ENCODE measurements at regions not wholly inside any gene's neighbourhood (a gene's known extent, or its start where the extent isn't known, plus 50 kb on each side); places are given as distances from the start of the nearest gene placed in this dataset.

GRCh38 chr3:31461426-31461825 lies 71.3 kb upstream of the STT3B start:
- H3K36me3 ChIP-seq: no peaks in the 10 kb centered on the region
- no peak overlapping the region for H3K9ac ChIP-seq
- H3K9me3 Mint-ChIP-seq: peaks cover 3% of the 10 kb centered on the region
- DNase-seq (ENCODE audit: low spot score): no peak
- no peaks in the 10 kb centered on the region for H3K4me1 Mint-ChIP-seq
- no peak overlapping the region for H3K4me2 ChIP-seq
- H3K4me3 Mint-ChIP-seq: no peak overlapping the region
- H3K27me3 Mint-ChIP-seq (ENCODE audit: insufficient read depth, low read depth): no peaks in the 10 kb centered on the region
- no peaks in the 10 kb centered on the region for H4K20me1 ChIP-seq (ENCODE audit: low read depth)
- no peak overlapping the region for H2AFZ ChIP-seq (replicated peaks)
- no peaks in the 10 kb centered on the region for H3F3A ChIP-seq (ENCODE audit: low read depth)
- TF ChIP-seq EZH2 (IDR thresholded peaks at IDR 0.05): no peak
- TF ChIP-seq CTCF (IDR thresholded peaks at IDR 0.05): no peak
- no peak for TF ChIP-seq EZH2phosphoT487 (IDR thresholded peaks at IDR 0.05)
- H3K27ac Mint-ChIP-seq: no peak overlapping the region
- no peaks in the 10 kb centered on the region for H3K79me2 ChIP-seq (ENCODE audit: low read depth)
- H3K27me3 ChIP-seq: no peaks in the 10 kb centered on the region
- H3K9me3 ChIP-seq (ENCODE audit: low read depth): no peaks in the 10 kb centered on the region
- H3K4me1 ChIP-seq: no peaks in the 10 kb centered on the region
- H3K4me3 ChIP-seq: no peak overlapping the region
- H3K36me3 Mint-ChIP-seq: no peaks in the 10 kb centered on the region
- no peak overlapping the region for H3K27ac ChIP-seq

GRCh38 chr3:31462050-31462569 lies 70.6 kb upstream of the STT3B start:
- no peak for DNase-seq (ENCODE audit: low spot score)
- H3K27ac Mint-ChIP-seq: no peak overlapping the region
- no peaks in the 10 kb centered on the region for H3K4me1 Mint-ChIP-seq
- Histone ChIP-seq H3K4me3 (no peak overlapping the region), H3K27ac (no peak overlapping the region), H2AFZ (replicated peaks) (peak overlapping the region; percentile 61), H3K27me3 (no peaks in the 10 kb centered on the region), H3K36me3 (no peaks in the 10 kb centered on the region), H4K20me1 (ENCODE audit: low read depth) (no peaks in the 10 kb centered on the region), H3K79me2 (ENCODE audit: low read depth) (no peaks in the 10 kb centered on the region), H3K9me3 (ENCODE audit: low read depth) (no peaks in the 10 kb centered on the region), H3K9ac (no peak overlapping the region), H3K4me1 (no peaks in the 10 kb centered on the region), H3F3A (ENCODE audit: low read depth) (no peaks in the 10 kb centered on the region), H3K4me2 (no peak overlapping the region)
- H3K36me3 Mint-ChIP-seq: no peaks in the 10 kb centered on the region
- no peaks in the 10 kb centered on the region for H3K9me3 Mint-ChIP-seq
- H3K4me3 Mint-ChIP-seq: no peak overlapping the region
- no peak for TF ChIP-seq CTCF (IDR thresholded peaks at IDR 0.05)
- TF ChIP-seq EZH2phosphoT487 (IDR thresholded peaks at IDR 0.05): no peak
- no peaks in the 10 kb centered on the region for H3K27me3 Mint-ChIP-seq (ENCODE audit: insufficient read depth, low read depth)

GRCh38 chr3:31465999-31466398 lies 66.7 kb upstream of the STT3B start:
- Histone ChIP-seq H3K4me3 (no peak overlapping the region), H3K4me1 (no peaks in the 10 kb centered on the region), H4K20me1 (ENCODE audit: low read depth) (no peaks in the 10 kb centered on the region), H3K9ac (no peak overlapping the region), H3K4me2 (no peak overlapping the region), H3K9me3 (ENCODE audit: low read depth) (no peaks in the 10 kb centered on the region), H3K79me2 (ENCODE audit: low read depth) (no peaks in the 10 kb centered on the region), H3K36me3 (no peaks in the 10 kb centered on the region), H2AFZ (replicated peaks) (no peak overlapping the region), H3F3A (ENCODE audit: low read depth) (no peaks in the 10 kb centered on the region), H3K27ac (no peak overlapping the region), H3K27me3 (no peaks in the 10 kb centered on the region)
- DNase-seq (ENCODE audit: low spot score): no peak
- Mint-ChIP-seq H3K4me1 (no peaks in the 10 kb centered on the region), H3K36me3 (no peaks in the 10 kb centered on the region), H3K9me3 (no peaks in the 10 kb centered on the region), H3K4me3 (no peak overlapping the region), H3K27ac (no peak overlapping the region), H3K27me3 (ENCODE audit: insufficient read depth, low read depth) (no peaks in the 10 kb centered on the region)
- TF ChIP-seq CTCF (IDR thresholded peaks at IDR 0.05): no peak
- TF ChIP-seq EZH2phosphoT487 (IDR thresholded peaks at IDR 0.05): no peak
- TF ChIP-seq EZH2 (IDR thresholded peaks at IDR 0.05): no peak

Measured in neural progenitor cell (in vitro differentiated cells).